Naive B cell (primary cell): ENCODE measurements at regions not wholly inside any gene's neighbourhood (a gene's known extent, or its start where the extent isn't known, plus 50 kb on each side); places are given as distances from the start of the nearest gene placed in this dataset.

Experiments used
- ATAC-seq, 2 donors: fragments of 150-1000 bp; cut with Tn5 transposase; 2 replicates each; pipeline ENCODE4 v1.10.0; 2021; ENCODE audit warnings: low read depth in 2 of 2, mild to moderate bottlenecking in 2 of 2, moderate library complexity in 2 of 2
- DNase-seq: peaks from one replicate; pipeline ENCODE4 v3.0.0; 2022
- H3K27ac Mint-ChIP-seq, 6 donors: one replicate each; pipeline ENCODE4 v1.8.0; 2020 to 2022; ENCODE audit warnings: mild to moderate bottlenecking in 6 of 6, mixed read lengths in 6 of 6, moderate library complexity in 5 of 6, inconsistent platforms in 2 of 6
- H3K27me3 Mint-ChIP-seq, 3 donors: one replicate each; pipeline ENCODE4 v1.8.0; 2021 to 2022; ENCODE audit warnings: mixed read lengths in 3 of 3, mild to moderate bottlenecking in 1 of 3
- H3K36me3 Mint-ChIP-seq, 2 donors: one replicate each; pipeline ENCODE4 v1.8.0; 2020 to 2022; ENCODE audit warnings: mixed read lengths in 2 of 2, inconsistent platforms in 1 of 2, mild to moderate bottlenecking in 1 of 2
- H3K4me1 Mint-ChIP-seq, 3 donors: one replicate each; pipeline ENCODE4 v1.8.0; 2020 to 2022; ENCODE audit warnings: mixed read lengths in 3 of 3, inconsistent platforms in 1 of 3, mild to moderate bottlenecking in 1 of 3, moderate library complexity in 1 of 3
- H3K4me3 Mint-ChIP-seq, 8 donors: one replicate each; pipeline ENCODE4 v1.8.0; 2020 to 2022; ENCODE audit warnings: mild to moderate bottlenecking in 8 of 8, mixed read lengths in 8 of 8, moderate library complexity in 8 of 8, inconsistent platforms in 2 of 8
- H3K9me3 Mint-ChIP-seq, 7 donors: one replicate each; pipeline ENCODE4 v1.8.0; 2020 to 2022; ENCODE audit warnings: mixed read lengths in 7 of 7, mild to moderate bottlenecking in 5 of 7, inconsistent platforms in 2 of 7, moderate library complexity in 1 of 7

DNA sequence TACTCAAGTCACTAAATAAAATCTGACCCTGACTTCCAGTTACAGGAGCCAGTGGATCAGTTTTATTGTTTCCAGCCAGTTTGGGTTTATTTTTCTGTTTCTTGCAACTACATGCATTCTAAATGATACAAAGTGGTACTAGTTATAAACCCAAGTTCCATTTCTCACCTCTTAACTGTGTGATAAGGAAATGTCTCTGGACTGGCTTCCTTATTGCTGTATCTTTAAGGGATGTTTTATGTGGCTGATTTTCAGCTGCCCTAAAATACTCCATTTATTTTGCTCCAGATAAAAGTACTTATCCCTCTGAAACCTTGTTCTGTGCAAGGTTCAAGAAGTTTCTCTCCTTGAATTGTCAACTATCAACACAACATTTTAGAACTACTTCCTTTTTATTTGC lies 107.9 kb upstream of the DLX2 start:
- Mint-ChIP-seq H3K27me3 (peaks cover 0 to 6% (median 0%) of the 10 kb centered on the region in 3 donors), H3K4me3 (no peak overlapping the region), H3K36me3 (no peaks in the 10 kb centered on the region), H3K9me3 (no peaks in the 10 kb centered on the region), H3K27ac (no peak overlapping the region), H3K4me1 (no peaks in the 10 kb centered on the region)
- ATAC-seq (no peak), DNase-seq (no peak)

DNA sequence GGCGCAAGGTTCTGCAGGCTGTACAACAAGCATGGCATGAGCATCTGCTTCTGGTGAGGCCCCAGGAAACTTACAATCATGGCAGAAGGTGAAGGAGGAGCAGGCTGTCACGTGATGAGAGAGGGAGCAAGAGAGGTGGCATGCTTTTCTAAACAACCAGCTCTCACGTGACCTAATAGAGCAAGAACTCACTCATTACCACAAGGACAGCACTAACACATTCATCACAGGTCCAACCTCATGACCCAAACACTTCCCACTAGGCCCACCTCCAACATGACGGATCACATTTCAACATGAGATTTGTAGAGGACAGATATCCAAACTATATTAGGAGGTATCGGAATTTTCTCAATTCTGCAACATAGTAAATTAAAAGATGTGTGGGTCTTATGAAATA lies 108.8 kb upstream of the DLX2 start:
- peaks cover 0 to 6% (median 0%) of the 10 kb centered on the region in 3 donors for H3K27me3 Mint-ChIP-seq
- no peak for ATAC-seq
- H3K9me3 Mint-ChIP-seq: no peaks in the 10 kb centered on the region
- H3K36me3 Mint-ChIP-seq: no peaks in the 10 kb centered on the region
- no peaks in the 10 kb centered on the region for H3K4me1 Mint-ChIP-seq
- no peak overlapping the region for H3K4me3 Mint-ChIP-seq
- no peak overlapping the region for H3K27ac Mint-ChIP-seq
- DNase-seq: no peak

DNA sequence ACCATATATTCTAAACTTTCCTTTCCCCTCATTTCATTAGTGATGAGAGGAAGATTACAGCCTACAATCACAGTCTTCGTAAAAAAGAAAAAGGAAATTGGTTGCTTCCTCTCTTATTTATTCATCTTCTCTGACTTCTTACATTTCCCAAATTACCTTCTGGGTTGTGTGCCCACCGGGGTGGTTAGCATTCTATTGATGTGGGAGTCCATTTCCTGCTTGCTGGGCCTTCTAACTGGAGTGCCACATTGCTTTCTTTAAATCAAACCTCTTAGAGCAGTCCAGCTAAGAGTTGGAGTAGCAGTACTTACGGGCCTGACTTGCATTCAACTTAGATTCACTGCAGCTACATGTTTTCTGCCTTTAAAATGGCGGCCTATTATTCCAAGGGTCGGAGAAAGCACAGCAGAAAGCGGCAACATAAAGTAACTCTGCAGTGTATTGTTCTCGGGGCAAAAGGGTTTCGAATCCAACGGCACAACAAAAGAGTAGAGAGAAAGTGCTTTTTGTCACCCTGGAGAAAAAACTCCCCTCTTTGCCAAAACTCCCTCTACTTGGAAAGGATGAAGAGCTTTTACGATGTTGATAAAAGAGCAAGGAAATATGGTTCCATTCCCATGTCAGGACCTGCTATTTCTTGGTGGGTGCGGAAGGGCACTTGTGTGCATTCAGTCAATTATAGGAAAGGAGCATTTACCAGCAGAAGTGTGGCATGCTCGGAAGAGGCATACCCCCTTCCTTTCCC lies 110.6 kb upstream of the DLX2 start:
- no peak for ATAC-seq
- H3K4me1 Mint-ChIP-seq: no peaks in the 10 kb centered on the region
- no peaks in the 10 kb centered on the region for H3K9me3 Mint-ChIP-seq
- H3K27me3 Mint-ChIP-seq: peaks cover 0 to 6% (median 0%) of the 10 kb centered on the region in 3 donors
- no peak overlapping the region for H3K4me3 Mint-ChIP-seq
- no peak overlapping the region for H3K27ac Mint-ChIP-seq
- DNase-seq: no peak
- no peaks in the 10 kb centered on the region for H3K36me3 Mint-ChIP-seq

DNA sequence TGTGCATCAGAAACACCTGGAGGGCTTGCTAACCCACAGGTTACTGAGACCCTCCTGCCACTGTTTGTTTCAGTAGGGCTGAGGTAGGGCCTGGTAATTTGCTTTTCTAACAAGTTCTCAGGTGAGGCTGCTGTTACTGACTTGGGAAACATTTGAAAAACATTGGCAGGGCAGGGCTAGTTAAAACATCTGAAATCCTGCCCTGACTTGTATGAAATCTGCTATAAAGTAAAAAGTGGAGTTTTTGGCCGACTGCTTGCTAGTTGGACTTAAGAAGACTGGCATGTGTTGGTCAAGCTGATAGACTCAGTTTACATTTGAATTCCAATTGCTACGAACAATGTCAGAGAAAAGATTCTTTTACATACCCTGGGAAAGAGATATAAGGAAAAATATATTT lies 111.6 kb upstream of the DLX2 start:
- Mint-ChIP-seq H3K27me3 (peaks cover 0 to 5% (median 0%) of the 10 kb centered on the region in 3 donors), H3K27ac (no peak overlapping the region), H3K36me3 (no peaks in the 10 kb centered on the region)

DNA sequence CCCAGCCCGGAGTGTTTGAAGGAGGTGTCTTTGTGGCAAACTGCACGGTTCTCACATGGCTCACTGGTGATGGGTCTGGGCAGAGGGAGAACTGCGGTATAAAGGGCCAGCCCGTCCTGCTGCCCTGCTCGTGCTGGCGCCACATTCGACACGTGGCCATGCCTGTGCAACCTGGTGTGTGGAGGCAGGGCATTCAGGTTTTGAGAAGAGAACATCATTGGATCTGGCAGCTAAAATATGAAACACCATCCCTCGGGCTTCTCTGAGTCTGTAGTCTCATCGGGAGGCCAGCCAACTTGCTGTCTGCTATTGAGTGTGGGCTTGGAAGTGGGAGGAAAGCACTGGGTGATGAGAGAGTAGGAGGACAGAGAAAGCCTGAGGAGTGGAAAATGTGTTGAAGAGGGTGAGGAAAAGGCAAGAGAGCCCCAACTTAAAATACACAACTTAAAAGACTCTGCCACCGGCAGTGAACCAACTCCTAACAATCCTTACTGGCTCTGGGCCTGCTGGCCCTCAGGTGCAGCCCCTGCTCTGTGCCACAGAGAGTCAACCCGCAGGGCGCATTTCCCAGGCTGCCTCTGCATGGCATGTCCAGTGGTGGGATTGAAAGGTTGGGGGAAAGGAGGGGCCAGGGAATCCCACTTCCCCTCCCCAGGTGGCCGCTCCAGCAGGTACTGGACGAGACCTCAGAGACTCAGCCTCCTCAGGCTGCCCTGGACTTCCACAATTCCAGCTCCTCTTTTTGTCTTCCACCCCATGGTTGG lies 112.7 kb upstream of the DLX2 start:
- no peaks in the 10 kb centered on the region for H3K36me3 Mint-ChIP-seq
- H3K9me3 Mint-ChIP-seq: no peaks in the 10 kb centered on the region
- H3K4me1 Mint-ChIP-seq: no peaks in the 10 kb centered on the region
- no peak for ATAC-seq
- no peaks in the 10 kb centered on the region for H3K27me3 Mint-ChIP-seq
- H3K4me3 Mint-ChIP-seq: no peak overlapping the region
- DNase-seq: no peak
- no peak overlapping the region for H3K27ac Mint-ChIP-seq

More for the DNA sequence above, 111.6 kb upstream of the DLX2 start:
- Mint-ChIP-seq H3K9me3 (no peaks in the 10 kb centered on the region), H3K4me3 (no peak overlapping the region), H3K4me1 (no peaks in the 10 kb centered on the region)
- DNase-seq: no peak
- no peak for ATAC-seq

DNA sequence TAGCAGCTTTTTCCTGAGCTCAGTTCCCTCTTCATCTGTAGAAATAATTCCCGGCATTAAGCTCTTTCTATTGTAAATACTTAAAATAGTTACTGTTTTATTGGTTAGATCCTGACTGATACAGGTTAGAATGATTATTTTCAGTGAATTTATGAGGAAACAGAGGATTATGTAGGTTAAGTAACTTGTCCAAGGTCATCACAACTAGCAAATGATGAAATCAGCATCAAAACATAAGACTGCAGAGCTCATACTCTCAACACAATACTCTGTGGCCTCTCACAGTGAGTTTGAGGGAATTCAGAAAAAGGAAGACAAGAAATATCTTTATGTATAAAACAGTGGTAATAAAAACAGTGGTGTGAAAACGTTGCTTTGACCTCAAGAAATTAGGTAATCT lies 113.2 kb upstream of the DLX2 start:
- DNase-seq: no peak
- Mint-ChIP-seq H3K4me3 (no peak overlapping the region), H3K36me3 (no peaks in the 10 kb centered on the region), H3K27me3 (no peaks in the 10 kb centered on the region), H3K27ac (no peak overlapping the region), H3K9me3 (no peaks in the 10 kb centered on the region), H3K4me1 (no peaks in the 10 kb centered on the region)
- no peak for ATAC-seq

DNA sequence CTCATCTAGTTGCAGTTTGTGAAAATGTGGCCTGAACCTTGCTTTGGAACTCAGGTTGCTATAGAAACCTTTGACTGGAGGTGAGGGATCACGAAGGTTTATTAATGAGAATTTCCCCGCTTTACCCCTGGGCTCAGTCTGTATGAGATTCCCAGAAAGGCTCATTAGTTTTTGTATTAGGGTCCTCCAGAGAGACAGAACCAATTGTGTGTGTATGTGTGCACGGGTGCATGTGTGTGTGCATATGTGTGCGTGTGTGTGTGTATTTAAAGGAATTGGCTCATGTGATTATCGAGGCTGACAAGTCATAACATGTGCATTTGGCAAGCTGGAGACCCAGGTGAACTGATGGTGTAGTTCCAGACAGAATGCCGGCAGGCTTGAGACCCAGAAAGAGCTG lies 113.8 kb upstream of the DLX2 start:
- peak overlapping the region in 2 of 6 donors; percentile 12 to 46 for H3K27ac Mint-ChIP-seq

DNA sequence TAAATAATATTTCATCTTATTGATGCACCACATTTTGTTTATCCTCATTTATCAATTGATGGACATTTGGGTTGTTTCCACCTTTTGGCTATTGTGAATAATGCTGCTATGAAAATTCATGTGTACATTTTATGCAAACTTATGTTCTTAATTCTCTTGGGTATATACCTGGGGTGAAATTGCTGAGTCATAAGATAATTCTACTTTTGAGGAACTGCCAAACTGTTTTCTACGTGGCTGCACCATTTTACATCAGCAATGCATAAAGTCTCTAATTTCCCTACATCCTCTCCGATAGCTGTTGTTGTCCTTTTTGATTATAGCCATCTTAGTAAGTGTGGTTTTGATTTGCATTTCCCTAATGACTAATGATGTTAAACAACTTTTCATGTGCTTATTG lies 116.5 kb upstream of the DLX2 start:
- H3K4me3 Mint-ChIP-seq: no peak overlapping the region

More for the DNA sequence above, 113.8 kb upstream of the DLX2 start:
- ATAC-seq: no peak
- H3K27me3 Mint-ChIP-seq: no peaks in the 10 kb centered on the region
- no peak overlapping the region for H3K4me3 Mint-ChIP-seq
- H3K4me1 Mint-ChIP-seq: no peaks in the 10 kb centered on the region
- no peaks in the 10 kb centered on the region for H3K9me3 Mint-ChIP-seq
- DNase-seq: no peak
- H3K36me3 Mint-ChIP-seq: no peaks in the 10 kb centered on the region

DNA sequence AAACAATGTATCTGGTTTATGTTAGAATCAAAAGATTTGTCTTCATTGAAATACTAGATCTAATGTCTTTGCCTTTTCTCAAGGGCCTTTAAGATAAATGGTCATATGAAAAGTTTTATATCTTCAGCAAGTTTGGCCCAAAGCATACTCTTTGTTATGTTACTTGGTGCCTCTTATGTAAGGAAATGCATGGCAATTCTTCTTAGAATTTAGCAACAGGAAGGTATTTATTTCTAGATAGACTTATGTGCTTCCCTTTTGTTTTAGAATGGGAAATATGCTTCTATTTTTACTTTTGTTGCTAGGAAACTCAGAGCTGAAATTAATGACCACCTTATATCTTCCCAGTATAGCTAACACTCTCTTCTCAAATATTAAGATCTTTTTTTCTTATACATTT lies 117.4 kb upstream of the DLX2 start:
- no peak overlapping the region for H3K27ac Mint-ChIP-seq
- no peaks in the 10 kb centered on the region for H3K9me3 Mint-ChIP-seq
- ATAC-seq (no peak), DNase-seq (no peak)
- peaks cover 4 to 11% (median 9%) of the 10 kb centered on the region in 3 donors for H3K27me3 Mint-ChIP-seq
- H3K4me3 Mint-ChIP-seq: no peak overlapping the region
- no peaks in the 10 kb centered on the region for H3K36me3 Mint-ChIP-seq
- no peaks in the 10 kb centered on the region for H3K4me1 Mint-ChIP-seq

More for the DNA sequence above, 116.5 kb upstream of the DLX2 start:
- ATAC-seq: no peak
- no peaks in the 10 kb centered on the region for H3K36me3 Mint-ChIP-seq
- H3K4me1 Mint-ChIP-seq: no peaks in the 10 kb centered on the region
- peaks cover 0 to 6% (median 6%) of the 10 kb centered on the region in 3 donors for H3K27me3 Mint-ChIP-seq
- H3K27ac Mint-ChIP-seq: no peak overlapping the region
- no peaks in the 10 kb centered on the region for H3K9me3 Mint-ChIP-seq
- no peak for DNase-seq

DNA sequence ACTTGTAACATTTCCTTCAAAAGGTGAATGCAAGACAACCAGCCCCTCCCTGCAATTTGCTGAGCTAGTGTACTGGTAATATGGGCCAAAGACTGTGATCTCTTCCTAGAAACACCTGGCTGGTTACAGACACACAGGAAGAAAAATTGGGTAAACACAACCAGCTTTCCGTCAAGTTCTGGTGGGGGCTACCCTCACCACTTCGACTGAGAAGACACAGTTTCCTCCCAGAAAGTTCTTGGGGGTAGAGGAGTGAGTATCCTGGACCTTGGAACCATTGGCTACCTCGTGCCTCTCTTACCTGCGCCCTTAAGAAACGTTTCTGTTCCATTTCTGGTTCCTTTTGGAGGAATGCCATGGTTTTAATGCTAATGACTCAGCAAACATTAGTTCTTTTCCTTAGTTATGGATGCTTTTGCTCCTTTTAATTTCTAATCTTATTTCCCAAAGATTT lies 120.9 kb upstream of the DLX2 start:
- Mint-ChIP-seq H3K4me3 (no peak overlapping the region), H3K4me1 (no peaks in the 10 kb centered on the region), H3K27ac (no peak overlapping the region), H3K9me3 (no peaks in the 10 kb centered on the region), H3K36me3 (no peaks in the 10 kb centered on the region), H3K27me3 (peaks cover 8 to 18% (median 9%) of the 10 kb centered on the region in 3 donors)
- DNase-seq: no peak
- ATAC-seq: no peak

DNA sequence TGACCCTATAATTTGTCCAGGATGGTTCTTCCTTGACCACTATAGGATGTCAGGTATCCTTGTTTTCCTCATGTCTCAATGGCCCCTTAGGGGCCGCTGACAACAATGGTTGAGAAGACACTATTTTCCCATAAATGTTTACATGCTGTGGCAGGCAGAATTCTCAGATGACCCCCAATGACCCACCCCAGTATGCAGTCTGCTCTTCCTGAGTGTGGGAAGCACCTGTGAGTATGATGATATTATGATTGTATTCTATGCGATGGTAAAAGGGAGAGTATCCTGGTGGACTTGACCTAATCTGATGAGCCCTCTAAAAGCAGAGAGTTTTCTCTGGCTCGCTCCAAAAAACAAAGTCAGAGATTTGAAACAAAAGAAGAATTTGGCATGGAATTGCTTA lies 123.1 kb upstream of the DLX2 start:
- Mint-ChIP-seq H3K4me1 (no peaks in the 10 kb centered on the region), H3K9me3 (no peaks in the 10 kb centered on the region), H3K27me3 (peaks cover 15 to 26% (median 18%) of the 10 kb centered on the region in 3 donors), H3K4me3 (no peak overlapping the region), H3K36me3 (no peaks in the 10 kb centered on the region), H3K27ac (no peak overlapping the region)
- no peak for ATAC-seq
- DNase-seq: no peak

DNA sequence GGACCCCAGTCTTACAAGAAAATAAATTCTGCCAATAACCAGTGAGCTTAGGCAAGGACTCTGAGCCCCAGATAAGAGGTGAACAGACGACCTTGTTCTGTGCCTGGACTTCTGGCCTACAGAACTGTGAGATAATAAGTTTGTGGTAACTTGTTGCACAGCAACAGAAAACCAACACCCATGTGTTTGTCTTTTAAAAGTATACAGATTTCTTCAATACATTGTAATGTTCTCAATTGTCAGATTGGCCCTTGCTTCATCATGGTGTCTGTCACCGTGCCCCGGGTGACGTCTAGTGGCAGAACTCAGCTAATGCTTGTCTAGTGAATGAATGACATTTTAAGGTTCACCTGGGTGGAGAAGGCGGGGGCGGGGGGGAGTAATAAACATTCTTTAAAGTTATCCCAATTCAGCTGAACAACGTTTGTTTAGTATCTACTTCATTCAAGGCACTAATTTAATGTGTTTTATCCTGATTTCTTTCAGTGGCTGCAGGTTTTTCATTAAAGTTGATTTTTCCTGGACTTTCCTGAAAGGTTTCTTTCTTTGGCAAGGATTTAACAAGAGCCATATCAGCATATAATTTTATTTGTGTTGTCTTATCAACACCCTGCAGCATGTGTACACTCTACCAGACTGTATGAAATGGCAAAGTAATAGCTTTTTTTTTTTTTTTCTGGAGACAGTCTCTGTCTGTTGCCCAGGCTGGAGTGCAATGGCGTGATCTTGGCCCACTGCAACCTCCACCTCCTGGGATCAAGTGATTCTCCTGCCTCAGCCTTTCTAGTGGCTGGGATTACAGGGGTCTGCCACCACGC lies 123.8 kb upstream of the DLX2 start:
- H3K27me3 Mint-ChIP-seq: peaks cover 21 to 32% (median 22%) of the 10 kb centered on the region in 3 donors
- no peaks in the 10 kb centered on the region for H3K4me1 Mint-ChIP-seq
- no peaks in the 10 kb centered on the region for H3K36me3 Mint-ChIP-seq
- H3K4me3 Mint-ChIP-seq: no peak overlapping the region
- H3K9me3 Mint-ChIP-seq: no peaks in the 10 kb centered on the region
- ATAC-seq: no peak
- no peak overlapping the region for H3K27ac Mint-ChIP-seq
- DNase-seq: no peak

DNA sequence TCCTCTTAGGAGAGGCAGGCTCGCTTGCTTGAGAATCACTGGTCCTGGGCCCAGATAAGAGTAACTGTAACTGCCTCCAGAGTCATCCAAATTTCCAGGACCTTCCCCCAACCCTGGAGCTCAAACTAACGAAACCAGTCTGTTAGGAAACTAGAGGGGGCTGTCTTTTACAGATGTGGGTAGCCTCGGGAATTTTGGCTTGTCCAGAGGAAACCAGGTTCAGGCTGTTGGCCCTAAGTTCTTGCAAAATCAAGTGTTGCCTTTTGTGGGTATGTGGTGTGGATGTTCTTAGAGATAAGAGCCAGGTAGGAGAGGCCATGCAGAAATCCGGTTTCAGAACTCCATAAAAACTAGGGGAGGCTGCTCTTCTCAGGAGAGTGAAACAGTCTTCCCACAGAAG lies 125.0 kb upstream of the DLX2 start:
- DNase-seq (no peak), ATAC-seq (no peak)
- Mint-ChIP-seq H3K4me3 (no peak overlapping the region), H3K36me3 (no peaks in the 10 kb centered on the region), H3K4me1 (no peaks in the 10 kb centered on the region), H3K9me3 (no peaks in the 10 kb centered on the region), H3K27me3 (peaks cover 23 to 35% (median 26%) of the 10 kb centered on the region in 3 donors), H3K27ac (no peak overlapping the region)
